Activated CD4-positive, alpha-beta T cell treated with anti-CD3 and anti-CD28 coated beads for 4 hours (primary cell): ENCODE measurements at regions not wholly inside any gene's neighbourhood (a gene's known extent, or its start where the extent isn't known, plus 50 kb on each side); places are given as distances from the start of the nearest gene placed in this dataset.
"Not testable (repeated sequence)": the region's sequence is repeated elsewhere in the genome, so short reads cannot be mapped to it uniquely, and the experiment has no call there.

Source experiments
- DNase-seq, 2 donors: peaks; one replicate each; pipeline ENCODE4 v3.0.0-alpha.2; 2020

- not testable (repeated sequence) for DNase-seq
Observed at GRCh38 chr21:6096560-6097424, 4424.6 kb upstream of the TPTE start.

GRCh38 chr21:6097736-6098135 is 4423.6 kb upstream of the TPTE start:
- DNase-seq, result not testable (repeated sequence)

GRCh38 chr21:6098191-6098935 is 4423.0 kb upstream of the TPTE start:
- not testable (repeated sequence) for DNase-seq

- DNase-seq, result not testable (repeated sequence)
Observed at GRCh38 chr21:6101588-6101987, 4419.8 kb upstream of the TPTE start.

- not testable (repeated sequence) for DNase-seq
Observed at GRCh38 chr21:6104546-6104945, 4416.8 kb upstream of the TPTE start.

GRCh38 chr21:6106686-6107567 is 4414.5 kb upstream of the TPTE start:
- DNase-seq, result not testable (repeated sequence)

- not testable (repeated sequence) for DNase-seq
Observed at GRCh38 chr21:6108894-6109293, 4412.5 kb upstream of the TPTE start.

GRCh38 chr21:6109774-6110173 is 4411.6 kb upstream of the TPTE start:
- DNase-seq, result not testable (repeated sequence)

- not testable (repeated sequence) for DNase-seq
Observed at GRCh38 chr21:6110716-6111343, 4410.6 kb upstream of the TPTE start.

GRCh38 chr21:6111354-6111753 is 4410.0 kb upstream of the TPTE start:
- peak; percentile 2 to 12 for DNase-seq

GRCh38 chr21:6118336-6118735 is 4403.0 kb upstream of the TPTE start:
- DNase-seq, result not testable (repeated sequence)

GRCh38 chr21:6120863-6121262 is 4400.5 kb upstream of the TPTE start:
- not testable (repeated sequence) for DNase-seq

GRCh38 chr21:6122629-6123028 is 4398.8 kb upstream of the TPTE start:
- DNase-seq, result not testable (repeated sequence)

- DNase-seq, result not testable (repeated sequence)
Observed at GRCh38 chr21:6123224-6123623, 4398.2 kb upstream of the TPTE start.

GRCh38 chr21:6125549-6126240 is 4395.7 kb upstream of the TPTE start:
- DNase-seq, result not testable (repeated sequence)

- DNase-seq, result not testable (repeated sequence)
Observed at GRCh38 chr21:6126976-6127732, 4394.2 kb upstream of the TPTE start.

GRCh38 chr21:6130734-6131133 is 4390.6 kb upstream of the TPTE start:
- not testable (repeated sequence) for DNase-seq

GRCh38 chr21:6133373-6133772 is 4388.0 kb upstream of the TPTE start:
- not testable (repeated sequence) for DNase-seq

- not testable (repeated sequence) for DNase-seq
Observed at GRCh38 chr21:6133852-6134630, 4387.3 kb upstream of the TPTE start.

- not testable (repeated sequence) for DNase-seq
Observed at GRCh38 chr21:6136732-6137131, 4384.7 kb upstream of the TPTE start.
